Fibroblast of lung (primary cell): ENCODE measurements at regions not wholly inside any gene's neighbourhood (a gene's known extent, or its start where the extent isn't known, plus 50 kb on each side); places are given as distances from the start of the nearest gene placed in this dataset.

Experiments used
- DNase-seq, 2 donors: peaks; one replicate each; pipeline versions ENCODE4 v3.0.0 to v3.0.0-alpha.2; 2010; ENCODE audit warnings: low read depth in 2 of 2
- H2AFZ ChIP-seq: 2 replicates; pipeline ENCODE4 v1.5.1; 2012; ENCODE audit warnings: low read length, control low read depth, inconsistent platforms
- H3K27ac ChIP-seq: 2 replicates; pipeline ENCODE4 v1.5.1; 2011; ENCODE audit warnings: low read length, control low read depth; ENCODE audit not compliant: insufficient read depth
- H3K27me3 ChIP-seq: 2 replicates; pipeline ENCODE4 v1.5.1; 2011; ENCODE audit warnings: mild to moderate bottlenecking, low read length; ENCODE audit not compliant: control insufficient read depth, insufficient read depth
- H3K36me3 ChIP-seq: 2 replicates; pipeline ENCODE4 v1.5.1; 2011; ENCODE audit warnings: low read length; ENCODE audit not compliant: control insufficient read depth, insufficient read depth
- H3K4me1 ChIP-seq: 2 replicates; pipeline ENCODE4 v1.5.1; 2011; ENCODE audit warnings: low read length; ENCODE audit not compliant: control insufficient read depth, insufficient read depth; ENCODE audit errors: extremely low read depth
- H3K4me2 ChIP-seq: 2 replicates; pipeline ENCODE4 v1.5.1; 2011; ENCODE audit warnings: low read length, control low read depth; ENCODE audit not compliant: insufficient read depth; ENCODE audit errors: extremely low read depth
- H3K4me3 ChIP-seq, 4 experiments: fragments of 200-600 bp in 1 of 4; sonication (generic) in 1 of 4; replicated peaks in 1 of 4; 2 replicates each; pipeline ENCODE4 v1.5.1; 2011 to 2016; ENCODE audit warnings: low read length in 4 of 4, low read depth in 3 of 4, mild to moderate bottlenecking in 3 of 4, control low read depth in 2 of 4, inconsistent platforms in 1 of 4, mixed read lengths in 1 of 4; ENCODE audit not compliant: insufficient read depth in 1 of 4; ENCODE audit errors: control extremely low read depth in 1 of 4
- H3K79me2 ChIP-seq: 2 replicates; pipeline ENCODE4 v1.5.1; 2012; ENCODE audit warnings: mild to moderate bottlenecking, low read length, inconsistent platforms; ENCODE audit not compliant: control insufficient read depth, insufficient read depth
- H3K9ac ChIP-seq: 2 replicates; pipeline ENCODE4 v1.5.1; 2011; ENCODE audit warnings: mild to moderate bottlenecking, low read length, control low read depth; ENCODE audit not compliant: insufficient read depth
- H3K9me3 ChIP-seq: 2 replicates; pipeline ENCODE4 v1.5.1; 2012; ENCODE audit warnings: low read depth, low read length; ENCODE audit not compliant: control insufficient read depth, insufficient read depth
- H4K20me1 ChIP-seq: 2 replicates; pipeline ENCODE4 v1.5.1; 2011; ENCODE audit warnings: low read length; ENCODE audit not compliant: control insufficient read depth, insufficient read depth; ENCODE audit errors: extremely low read depth
- EZH2 ChIP-seq: IDR thresholded peaks from 2 replicates; pipeline ENCODE4 v1.5.1; 2012; ENCODE audit warnings: low read length, control low read depth, mild to moderate bottlenecking; ENCODE audit errors: missing control alignments
- TF ChIP-seq, protein P1 (sequence below), 2 donors: IDR thresholded peaks in 1 of 2; conservative IDR thresholded peaks in 1 of 2; 1 replicate in 1 of 2; 2 replicates in 1 of 2; pipeline ENCODE4 v1.5.1; 2011 to 2012; ENCODE audit warnings: low read length in 2 of 2, control low read depth in 1 of 2, inconsistent platforms in 1 of 2, low read depth in 1 of 2, mild to moderate bottlenecking in 1 of 2

DNA sequence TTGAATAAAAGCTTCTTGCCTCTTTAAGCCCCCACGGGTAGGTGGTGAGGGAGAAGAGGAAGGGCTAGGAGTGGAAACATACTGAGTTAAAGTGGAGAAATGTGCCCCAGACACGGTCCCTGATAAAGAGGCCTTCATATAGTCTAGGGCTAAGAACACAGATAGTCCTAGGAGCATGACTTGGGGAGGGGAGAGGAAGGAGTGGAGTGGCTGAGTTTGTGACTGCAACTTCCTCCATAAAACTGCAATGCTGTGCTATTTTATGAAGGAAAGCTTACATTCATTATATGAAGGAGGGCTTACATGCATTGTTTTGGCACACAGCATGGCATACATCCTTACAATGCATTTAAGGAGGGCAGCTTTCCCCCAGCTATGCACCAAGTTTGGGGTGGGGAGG is 1129.4 kb upstream of the LRRTM3 start:
- Histone ChIP-seq H3K4me3 (no peak overlapping the region), H3K9me3 (no peaks in the 10 kb centered on the region), H2AFZ (no peak overlapping the region), H3K9ac (no peak overlapping the region), H3K36me3 (no peaks in the 10 kb centered on the region), H3K27ac (no peak overlapping the region), H3K79me2 (no peaks in the 10 kb centered on the region), H3K4me2 (no peak overlapping the region), H3K27me3 (no peaks in the 10 kb centered on the region), H4K20me1 (no peaks in the 10 kb centered on the region), H3K4me1 (no peaks in the 10 kb centered on the region)
- no peak for TF ChIP-seq EZH2
- TF ChIP-seq, protein P1, sequence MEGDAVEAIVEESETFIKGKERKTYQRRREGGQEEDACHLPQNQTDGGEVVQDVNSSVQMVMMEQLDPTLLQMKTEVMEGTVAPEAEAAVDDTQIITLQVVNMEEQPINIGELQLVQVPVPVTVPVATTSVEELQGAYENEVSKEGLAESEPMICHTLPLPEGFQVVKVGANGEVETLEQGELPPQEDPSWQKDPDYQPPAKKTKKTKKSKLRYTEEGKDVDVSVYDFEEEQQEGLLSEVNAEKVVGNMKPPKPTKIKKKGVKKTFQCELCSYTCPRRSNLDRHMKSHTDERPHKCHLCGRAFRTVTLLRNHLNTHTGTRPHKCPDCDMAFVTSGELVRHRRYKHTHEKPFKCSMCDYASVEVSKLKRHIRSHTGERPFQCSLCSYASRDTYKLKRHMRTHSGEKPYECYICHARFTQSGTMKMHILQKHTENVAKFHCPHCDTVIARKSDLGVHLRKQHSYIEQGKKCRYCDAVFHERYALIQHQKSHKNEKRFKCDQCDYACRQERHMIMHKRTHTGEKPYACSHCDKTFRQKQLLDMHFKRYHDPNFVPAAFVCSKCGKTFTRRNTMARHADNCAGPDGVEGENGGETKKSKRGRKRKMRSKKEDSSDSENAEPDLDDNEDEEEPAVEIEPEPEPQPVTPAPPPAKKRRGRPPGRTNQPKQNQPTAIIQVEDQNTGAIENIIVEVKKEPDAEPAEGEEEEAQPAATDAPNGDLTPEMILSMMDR (conservative IDR thresholded peaks at IDR 0.05 in 1 of 2, IDR thresholded peaks at IDR 0.05 in 1 of 2; ENCODE audit: low read depth in 1 of 2, low read length in 2 of 2) = no peak
- DNase-seq = no peak

DNA sequence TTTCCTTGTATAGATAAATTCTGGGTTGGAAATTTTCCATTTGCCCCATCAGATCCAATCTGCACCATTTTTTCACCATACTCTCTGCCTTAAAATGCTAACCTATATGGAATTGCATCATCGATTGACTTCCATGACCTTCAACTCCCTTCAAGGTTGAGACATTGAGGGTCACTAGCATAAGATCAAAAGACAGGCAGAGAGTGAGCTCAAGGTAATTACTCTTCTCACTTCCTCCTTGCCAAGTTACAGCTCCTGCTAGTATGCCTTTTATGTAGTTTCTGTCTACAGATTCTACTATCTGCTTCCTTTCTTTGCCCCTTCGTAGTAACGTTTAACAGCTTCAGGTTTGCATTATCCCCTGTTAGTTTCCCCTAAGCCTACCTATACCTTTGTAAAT is 1127.7 kb upstream of the LRRTM3 start:
- Histone ChIP-seq H3K9ac (no peak overlapping the region), H4K20me1 (no peaks in the 10 kb centered on the region), H3K4me1 (no peaks in the 10 kb centered on the region), H3K4me2 (no peak overlapping the region), H2AFZ (no peak overlapping the region), H3K36me3 (no peaks in the 10 kb centered on the region), H3K27ac (no peak overlapping the region), H3K9me3 (no peaks in the 10 kb centered on the region), H3K79me2 (no peaks in the 10 kb centered on the region), H3K4me3 (no peak overlapping the region), H3K27me3 (no peaks in the 10 kb centered on the region)
- TF ChIP-seq, protein P1 (conservative IDR thresholded peaks at IDR 0.05 in 1 of 2, IDR thresholded peaks at IDR 0.05 in 1 of 2; ENCODE audit: low read depth in 1 of 2, low read length in 2 of 2) = no peak
- TF ChIP-seq EZH2 = no peak
- no peak for DNase-seq

DNA sequence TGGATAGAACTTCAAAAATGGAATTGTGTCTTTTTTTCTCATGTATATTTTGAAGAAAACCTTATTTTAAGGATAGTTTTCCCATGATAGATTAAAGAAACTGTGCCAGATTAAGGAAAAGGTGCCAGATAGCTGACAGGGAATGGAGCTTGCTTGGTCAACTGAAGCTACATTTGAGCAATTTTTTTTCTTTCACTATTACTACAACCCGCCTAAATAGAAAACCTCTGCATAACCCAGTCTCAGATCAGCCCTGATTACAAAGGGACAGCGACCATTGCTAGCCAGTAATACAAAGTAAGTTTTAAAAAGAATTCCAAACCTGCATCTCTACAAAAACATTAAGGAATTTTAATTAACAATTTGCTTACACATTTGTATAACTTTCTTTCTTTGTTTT is 1123.4 kb upstream of the LRRTM3 start:
- Histone ChIP-seq H3K4me1 (no peaks in the 10 kb centered on the region), H3K4me3 (no peak overlapping the region), H3K27me3 (no peaks in the 10 kb centered on the region), H3K36me3 (no peaks in the 10 kb centered on the region), H2AFZ (no peak overlapping the region), H3K9me3 (no peaks in the 10 kb centered on the region), H4K20me1 (no peaks in the 10 kb centered on the region), H3K27ac (no peak overlapping the region), H3K79me2 (no peaks in the 10 kb centered on the region), H3K9ac (no peak overlapping the region), H3K4me2 (no peak overlapping the region)
- TF ChIP-seq, protein P1 (conservative IDR thresholded peaks at IDR 0.05 in 1 of 2, IDR thresholded peaks at IDR 0.05 in 1 of 2; ENCODE audit: low read depth in 1 of 2, low read length in 2 of 2) = no peak
- no peak for TF ChIP-seq EZH2
- DNase-seq = no peak
